HCT116 (cell line): ENCODE measurements at regions not wholly inside any gene's neighbourhood (a gene's known extent, or its start where the extent isn't known, plus 50 kb on each side); places are given as distances from the start of the nearest gene placed in this dataset.
"Not testable (repeated sequence)": the region's sequence is repeated elsewhere in the genome, so short reads cannot be mapped to it uniquely, and the experiment has no call there.

ENCODE experiments used
- ATAC-seq: fragments of 200-7000 bp; cut with Tn5 transposase; 2 replicates; pipeline ENCODE4 v1.9.1; 2020; ENCODE audit warnings: mild to moderate bottlenecking, moderate library complexity
- BruUV-seq: library from RNA; stranded (reverse); fragments of 400-500 nt; replicated peaks from 2 replicates; lab custom pipeline; 2021; lab: Mats Ljungman, UMichigan
- CTCF ChIA-PET: fragments of 300-600 bp; sonication (Branson Sonifier 250); formaldehyde crosslinking; loops from one replicate; lab custom pipeline; 2021; ENCODE audit warnings: antibody characterized with exemption; lab: Charles Lee
- POLR2A ChIA-PET: fragments of 300-600, 350-600 bp; sonication (Branson Sonifier 250); formaldehyde crosslinking; loops from one replicate; lab custom pipeline; 2021; ENCODE audit warnings: antibody characterized with exemption; lab: Charles Lee
- RAD21 ChIA-PET, 2 experiments: fragments of 300-600 bp; sonication (Branson Sonifier 250); formaldehyde crosslinking; loops; one replicate each; lab custom pipeline; 2023; ENCODE audit warnings: low total read pairs in 2 of 2; ENCODE audit not compliant: uncharacterized antibody in 2 of 2, unreplicated experiment in 2 of 2, low non-redundant PET in 1 of 2; lab: Charles Lee
- DNase-seq: peaks from one replicate; pipeline ENCODE4 v3.0.0-alpha.2; 2010; ENCODE audit warnings: low read depth, low spot score
- H2AFZ ChIP-seq: fragments of 200-600 bp; shearing (Covaris generic), sonication (generic); 2 replicates; pipeline ENCODE4 v1.6.1; 2017; ENCODE audit warnings: low read depth, mixed run types, mixed read lengths, antibody characterized with exemption, low read length; ENCODE audit not compliant: poor library complexity, severe bottlenecking
- H3K27ac ChIP-seq: 2 replicates; pipeline ENCODE4 v1.5.1; 2012; ENCODE audit warnings: low read depth, low read length
- H3K27me3 ChIP-seq: fragments of 200-600 bp; sonication (generic); 2 replicates; pipeline ENCODE4 v1.6.1; 2016; ENCODE audit warnings: mixed run types, low read length, mixed read lengths; ENCODE audit not compliant: insufficient read depth
- H3K36me3 ChIP-seq, 2 experiments: fragments of 200-500 bp in 1 of 2; fragments of 200-600 bp in 1 of 2; sonication (Bioruptor generic) in 1 of 2; sonication (generic) in 1 of 2; 2 replicates each; pipeline versions ENCODE4 v1.5.1 to v1.6.1; 2014 to 2016; ENCODE audit warnings: low read length in 2 of 2, inconsistent platforms in 1 of 2, mixed read lengths in 1 of 2, mixed run types in 1 of 2; ENCODE audit not compliant: insufficient read depth in 2 of 2, control insufficient read depth in 1 of 2
- H3K4me1 ChIP-seq, 2 experiments: fragments of 200-600 bp in 1 of 2; sonication (generic) in 1 of 2; 2 replicates each; pipeline versions ENCODE4 v1.5.1 to v1.6.1; 2012 to 2017; ENCODE audit warnings: low read length in 2 of 2, inconsistent platforms in 1 of 2, mild to moderate bottlenecking in 1 of 2, mixed read lengths in 1 of 2, mixed run types in 1 of 2, moderate library complexity in 1 of 2; ENCODE audit not compliant: insufficient read depth in 2 of 2, control insufficient read depth in 1 of 2
- H3K4me2 ChIP-seq: fragments of 200-600 bp; sonication (generic); 2 replicates; pipeline ENCODE4 v1.6.1; 2017; ENCODE audit warnings: mixed run types, low read length, mixed read lengths
- H3K4me3 ChIP-seq, 2 experiments: fragments of 200-600 bp in 1 of 2; sonication (generic) in 1 of 2; replicated peaks in 1 of 2; 2 replicates each; pipeline ENCODE4 v1.5.1; 2011 to 2016; ENCODE audit warnings: low read length in 2 of 2, control low read depth in 1 of 2, low read depth in 1 of 2, mild to moderate bottlenecking in 1 of 2, mixed read lengths in 1 of 2, mixed run types in 1 of 2
- H3K79me2 ChIP-seq: fragments of 200-600 bp; sonication (generic); 2 replicates; pipeline ENCODE4 v1.6.1; 2017; ENCODE audit warnings: mild to moderate bottlenecking, mixed run types, low read length, moderate library complexity, mixed read lengths; ENCODE audit not compliant: insufficient read depth
- H3K9ac ChIP-seq: fragments of 200-600 bp; sonication (generic); 2 replicates; pipeline ENCODE4 v1.6.1; 2016; ENCODE audit warnings: low read length, mixed read lengths
- H3K9me2 ChIP-seq: fragments of 200-600 bp; sonication (generic), shearing (Covaris generic); 2 replicates; pipeline ENCODE4 v1.6.1; 2017; ENCODE audit warnings: mixed run types, mild to moderate bottlenecking, moderate library complexity; ENCODE audit not compliant: insufficient read depth
- H3K9me3 ChIP-seq, 2 experiments: fragments of 200-500 bp in 1 of 2; fragments of 200-600 bp in 1 of 2; sonication (Bioruptor generic) in 1 of 2; sonication (generic) in 1 of 2; 2 replicates each; pipeline ENCODE4 v1.6.1; 2014 to 2017; ENCODE audit warnings: low read length in 2 of 2, mixed read lengths in 2 of 2, inconsistent platforms in 1 of 2, low read depth in 1 of 2, mild to moderate bottlenecking in 1 of 2, mixed run types in 1 of 2, moderate library complexity in 1 of 2; ENCODE audit not compliant: control insufficient read depth in 1 of 2, insufficient read depth in 1 of 2
- H4K20me1 ChIP-seq: fragments of 200-600 bp; sonication (generic), shearing (Covaris generic); 2 replicates; pipeline ENCODE4 v1.6.1; 2017; ENCODE audit warnings: mixed run types, mild to moderate bottlenecking, moderate library complexity; ENCODE audit not compliant: insufficient read depth
- CBX3 ChIP-seq: IDR thresholded peaks from 2 replicates; pipeline ENCODE4 v1.6.1; 2012; ENCODE audit warnings: low read depth
- EGR1 ChIP-seq: IDR thresholded peaks from 2 replicates; pipeline ENCODE4 v1.6.1; 2012; ENCODE audit warnings: low read depth
- POLR2A ChIP-seq: IDR thresholded peaks from 2 replicates; pipeline ENCODE4 v1.7.0; 2011; ENCODE audit warnings: borderline replicate concordance; ENCODE audit not compliant: insufficient read depth, insufficient read length; ENCODE audit errors: extremely low read depth
- POLR2AphosphoS5 ChIP-seq: IDR thresholded peaks from 2 replicates; pipeline ENCODE4 v1.6.1; 2011; ENCODE audit warnings: mild to moderate bottlenecking, low read depth, low read length, moderate library complexity
- SIN3A ChIP-seq: IDR thresholded peaks from 2 replicates; pipeline ENCODE4 v1.6.1; 2012; ENCODE audit warnings: low read depth
- SP1 ChIP-seq: IDR thresholded peaks from 2 replicates; pipeline ENCODE4 v1.6.1; 2012; ENCODE audit warnings: low read depth
- SRF ChIP-seq: IDR thresholded peaks from 2 replicates; pipeline ENCODE4 v1.6.1; 2012; ENCODE audit warnings: low read depth
- TCF7L2 ChIP-seq: IDR thresholded peaks from 2 replicates; pipeline ENCODE4 v1.7.0; 2011; ENCODE audit warnings: borderline replicate concordance, inconsistent platforms; ENCODE audit not compliant: insufficient read depth, insufficient read length; ENCODE audit errors: extremely low read depth
- ZNF274 ChIP-seq: fragments of 200-500 bp; sonication (Bioruptor generic); IDR thresholded peaks from 2 replicates; pipeline ENCODE4 v1.6.1; 2014; ENCODE audit warnings: mild to moderate bottlenecking, low read depth, low read length, inconsistent platforms
- intact Hi-C: fragments of 100-400 bp; cut with micrococcal nuclease; formaldehyde crosslinking; loops from 2 replicates; pipeline ENCODE4 v1.10.0; 2022

DNA sequence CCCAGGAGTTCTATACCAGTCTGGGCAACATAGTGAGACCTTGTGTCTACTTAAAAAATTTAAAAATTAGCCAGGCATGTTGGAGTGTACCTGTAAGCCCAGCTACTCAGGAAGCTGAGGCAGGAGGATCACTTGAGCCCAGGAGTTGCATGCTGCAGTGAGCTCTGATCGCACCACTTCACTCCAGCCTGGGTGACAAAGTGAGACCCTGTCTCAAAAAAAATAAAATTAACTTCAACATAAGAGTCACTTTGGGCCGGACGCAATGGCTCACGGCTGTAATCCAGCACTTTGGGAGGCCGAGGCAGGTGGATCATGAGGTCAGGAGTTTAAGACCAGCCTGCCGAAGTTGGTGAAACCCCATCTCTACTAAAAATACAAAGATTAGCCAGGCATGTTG is 699.1 kb upstream of the AUTS2 start:
- RAD21 ChIA-PET, H3K9me2 ChIP-seq, H3K9ac ChIP-seq, H3K4me3 ChIP-seq, ATAC-seq, H3K79me2 ChIP-seq, H3K36me3 ChIP-seq, H4K20me1 ChIP-seq, CTCF ChIA-PET, POLR2A ChIA-PET, H3K4me2 ChIP-seq, H2AFZ ChIP-seq, BruUV-seq, H3K27me3 ChIP-seq, intact Hi-C loops, DNase-seq, H3K4me1 ChIP-seq, H3K27ac ChIP-seq: not testable (repeated sequence)
- H3K9me3 ChIP-seq, result peaks cover 0 to 15% of the 10 kb centered on the region in 2 experiments; a peak in 1 of 4 replicates

DNA sequence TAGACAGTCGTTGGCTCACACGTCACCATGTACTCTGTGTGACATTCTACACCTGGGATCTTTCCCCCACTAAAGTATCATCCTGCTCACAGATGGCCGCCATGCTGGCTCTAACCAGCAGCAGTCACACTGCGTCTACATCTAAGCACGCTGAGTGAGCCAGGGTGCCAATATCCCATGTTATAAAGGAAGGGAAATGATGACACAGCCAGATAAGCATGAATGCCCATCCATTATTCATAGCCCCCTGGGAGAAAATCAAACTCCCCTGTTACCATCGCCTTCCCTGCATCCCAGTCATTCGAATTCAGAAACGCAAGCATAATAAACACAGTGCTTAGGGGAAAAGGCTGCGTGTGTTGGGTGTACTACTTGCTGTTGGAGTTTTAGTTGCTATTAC is 698.2 kb upstream of the AUTS2 start:
- no peak overlapping the region for H3K4me3 ChIP-seq
- DNase-seq, result no peak
- ATAC-seq, result no peak
- no peak overlapping the region for H3K9ac ChIP-seq
- H3K27me3 ChIP-seq, result no peaks in the 10 kb centered on the region
- no peaks in the 10 kb centered on the region for H3K4me1 ChIP-seq
- CTCF ChIA-PET, result no interaction called here
- intact Hi-C loops, result no loop called here
- RAD21 ChIA-PET, result no interaction called here
- POLR2A ChIA-PET, result no interaction called here
- no TSS peak for BruUV-seq
- H3K36me3 ChIP-seq, result no peaks in the 10 kb centered on the region
- no peak overlapping the region for H2AFZ ChIP-seq
- H3K9me3 ChIP-seq, result peaks cover 0 to 15% of the 10 kb centered on the region in 2 experiments; a peak in 1 of 4 replicates
- H4K20me1 ChIP-seq, result no peaks in the 10 kb centered on the region
- H3K27ac ChIP-seq, result no peak overlapping the region
- TF ChIP-seq ZNF274, result no peak
- TF ChIP-seq POLR2AphosphoS5, result no peak
- no peak for TF ChIP-seq CBX3
- no peaks in the 10 kb centered on the region for H3K9me2 ChIP-seq
- H3K4me2 ChIP-seq, result no peak overlapping the region
- H3K79me2 ChIP-seq, result no peaks in the 10 kb centered on the region

DNA sequence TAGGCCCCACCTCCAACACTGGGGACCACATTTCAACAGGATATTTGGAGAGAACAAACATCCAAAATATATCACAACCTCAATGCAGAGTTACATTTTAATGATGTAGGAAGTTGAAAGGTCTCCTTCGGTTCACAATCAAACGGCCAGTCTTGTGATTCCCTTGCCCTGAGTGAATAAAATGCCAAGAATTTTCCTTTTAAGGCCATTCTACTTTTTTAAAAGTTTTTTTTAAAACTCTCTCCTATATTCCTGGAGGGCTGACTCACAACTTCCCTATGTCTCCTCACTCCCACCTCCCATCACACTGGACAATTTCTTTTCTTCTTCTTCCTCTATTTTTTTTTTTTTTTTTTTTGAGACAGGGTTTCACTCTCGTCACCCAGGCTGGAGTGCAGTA is 693.6 kb upstream of the AUTS2 start:
- Histone ChIP-seq H3K27ac (no peak overlapping the region), H3K4me2 (no peak overlapping the region), H3K9ac (no peak overlapping the region), H3K9me2 (no peaks in the 10 kb centered on the region), H3K4me3 (no peak overlapping the region), H3K79me2 (no peaks in the 10 kb centered on the region), H3K4me1 (no peaks in the 10 kb centered on the region), H3K9me3 (peaks cover 0 to 13% of the 10 kb centered on the region in 2 experiments; a peak in 1 of 4 replicates), H2AFZ (no peak overlapping the region), H4K20me1 (no peaks in the 10 kb centered on the region), H3K27me3 (no peaks in the 10 kb centered on the region), H3K36me3 (no peaks in the 10 kb centered on the region)
- BruUV-seq, result no TSS peak
- CTCF ChIA-PET, result no interaction called here
- RAD21 ChIA-PET, result no interaction called here
- no peak for TF ChIP-seq POLR2A
- TF ChIP-seq EGR1, result no peak
- TF ChIP-seq SRF, result no peak
- TF ChIP-seq SIN3A, result no peak
- TF ChIP-seq SP1, result no peak
- no peak for TF ChIP-seq POLR2AphosphoS5
- TF ChIP-seq TCF7L2, result no peak
- ATAC-seq, result no peak
- DNase-seq, result no peak
- intact Hi-C loops, result no loop called here
- POLR2A ChIA-PET, result no interaction called here
